ENCODE measurements at regions not wholly inside any gene's neighbourhood (a gene's known extent, or its start where the extent isn't known, plus 50 kb on each side); places are given as distances from the start of the nearest gene placed in this dataset.

- ATAC-seq = peak; percentile 51
- DNase-seq = no peak
- H3K9me3 ChIP-seq = no peaks in the 10 kb centered on the region
- H3K4me3 ChIP-seq = peak overlapping the region; percentile 11
- H3K4me1 ChIP-seq = no peaks in the 10 kb centered on the region
- no peaks in the 10 kb centered on the region for H3K27me3 ChIP-seq
- intact Hi-C loops (cut with DNase I) = no loop called here
- TF ChIP-seq CTCF (IDR thresholded peaks at IDR 0.05) = no peak
- H3K36me3 ChIP-seq = no peaks in the 10 kb centered on the region
- no peak overlapping the region for H3K27ac ChIP-seq
These were observed 58.0 kb downstream of the CGGBP1 start for GRCh38 chr3:88000853-88001252.

GRCh38 chr3:87997966-87998365 lies 60.8 kb downstream of the CGGBP1 start:
- Histone ChIP-seq H3K36me3 (no peaks in the 10 kb centered on the region), H3K9me3 (no peaks in the 10 kb centered on the region), H3K27ac (no peak overlapping the region), H3K4me1 (no peaks in the 10 kb centered on the region), H3K27me3 (no peaks in the 10 kb centered on the region), H3K4me3 (no peak overlapping the region)
- intact Hi-C loops (cut with DNase I) = no loop called here
- peak; percentile 76 for ATAC-seq
- TF ChIP-seq CTCF (IDR thresholded peaks at IDR 0.05) = no peak
- no peak for DNase-seq

DNA sequence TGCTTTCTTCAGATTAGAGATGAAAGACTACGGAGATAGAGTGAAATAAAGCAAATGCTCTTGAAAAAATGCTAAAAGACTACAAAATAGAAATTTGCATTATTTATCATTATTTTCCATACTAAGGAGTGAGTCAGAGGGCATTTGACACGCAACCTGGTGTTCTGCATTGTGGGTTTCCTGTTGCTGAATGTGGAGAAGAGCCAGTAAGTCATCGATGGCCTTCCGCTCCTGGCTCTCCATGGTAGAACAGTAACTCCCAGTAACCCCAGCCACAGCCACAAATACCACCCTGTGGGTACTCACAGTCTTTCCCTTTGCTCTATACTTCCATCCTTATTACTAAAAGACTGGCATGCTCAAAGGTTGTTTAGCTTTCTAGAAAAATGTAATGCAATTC lies 61.5 kb downstream of the CGGBP1 start:
- no peak for TF ChIP-seq CTCF (IDR thresholded peaks at IDR 0.05)
- intact Hi-C loops (cut with DNase I) = no loop called here
- H3K4me1 ChIP-seq = no peaks in the 10 kb centered on the region
- H3K9me3 ChIP-seq = no peaks in the 10 kb centered on the region
- no peak overlapping the region for H3K4me3 ChIP-seq
- DNase-seq (no peak), ATAC-seq (peak; percentile 83)
- no peaks in the 10 kb centered on the region for H3K36me3 ChIP-seq
- H3K27me3 ChIP-seq = no peaks in the 10 kb centered on the region
- H3K27ac ChIP-seq = no peak overlapping the region

- DNase-seq = no peak
- no peak overlapping the region for H3K27ac ChIP-seq
- no peaks in the 10 kb centered on the region for H3K36me3 ChIP-seq
- no peaks in the 10 kb centered on the region for H3K4me1 ChIP-seq
- no peak for TF ChIP-seq CTCF (IDR thresholded peaks at IDR 0.05)
- ATAC-seq = no peak
- no peak overlapping the region for H3K4me3 ChIP-seq
- intact Hi-C loops (cut with DNase I) = no loop called here
- no peaks in the 10 kb centered on the region for H3K27me3 ChIP-seq
- no peaks in the 10 kb centered on the region for H3K9me3 ChIP-seq
These were observed 61.9 kb downstream of the CGGBP1 start for GRCh38 chr3:87996882-87997281.

- TF ChIP-seq CTCF (IDR thresholded peaks at IDR 0.05) = no peak
- no peaks in the 10 kb centered on the region for H3K9me3 ChIP-seq
- H3K4me1 ChIP-seq = no peaks in the 10 kb centered on the region
- H3K27ac ChIP-seq = no peak overlapping the region
- intact Hi-C loops (cut with DNase I) = no loop called here
- H3K36me3 ChIP-seq = no peaks in the 10 kb centered on the region
- no peaks in the 10 kb centered on the region for H3K27me3 ChIP-seq
- DNase-seq (no peak), ATAC-seq (no peak)
- no peak overlapping the region for H3K4me3 ChIP-seq
These were observed 65.2 kb downstream of the CGGBP1 start for GRCh38 chr3:87993566-87993965.

DNA sequence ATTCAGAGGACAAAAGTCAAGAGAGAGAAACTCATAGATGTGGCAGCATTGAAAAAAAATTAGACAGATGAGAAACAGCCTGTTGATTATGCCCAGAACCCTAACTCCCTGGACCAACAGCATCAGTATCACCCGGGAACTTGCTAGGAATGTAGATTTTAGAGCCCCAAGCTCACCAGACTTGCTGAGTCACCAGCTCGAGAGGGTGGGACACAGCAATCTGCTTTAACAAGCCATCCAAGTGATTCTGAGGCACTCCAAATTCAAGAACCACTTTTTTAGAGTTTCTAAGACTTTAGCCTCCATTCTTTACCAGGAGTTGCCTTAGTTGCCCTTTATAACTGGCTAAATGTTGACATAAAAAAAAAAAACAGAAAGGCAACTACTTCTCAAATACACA lies 70.9 kb downstream of the CGGBP1 start:
- Histone ChIP-seq H3K9me3 (no peaks in the 10 kb centered on the region), H3K27ac (no peak overlapping the region), H3K4me3 (no peak overlapping the region), H3K36me3 (no peaks in the 10 kb centered on the region), H3K4me1 (no peaks in the 10 kb centered on the region), H3K27me3 (no peaks in the 10 kb centered on the region)
- intact Hi-C loops (cut with DNase I) = no loop called here
- TF ChIP-seq CTCF (IDR thresholded peaks at IDR 0.05) = no peak
- DNase-seq (no peak), ATAC-seq (no peak)

All from upper lobe of right lung (tissue), 1 donor.